Stimulated activated CD8-positive, alpha-beta memory T cell treated with anti-CD3 and anti-CD28 coated beads, Interleukin-15, amount 100 ng/mL, for 48 hours (primary cell): ENCODE measurements at regions not wholly inside any gene's neighbourhood (a gene's known extent, or its start where the extent isn't known, plus 50 kb on each side); places are given as distances from the start of the nearest gene placed in this dataset.

Experiments used
- DNase-seq, 2 donors: peaks; one replicate each; pipeline ENCODE4 v3.0.0-alpha.2; 2020; ENCODE audit warnings: low read depth in 2 of 2

GRCh38 chr6:102313699-102314098, 920.2 kb downstream of the GRIK2 start:
- no peak for DNase-seq

DNA sequence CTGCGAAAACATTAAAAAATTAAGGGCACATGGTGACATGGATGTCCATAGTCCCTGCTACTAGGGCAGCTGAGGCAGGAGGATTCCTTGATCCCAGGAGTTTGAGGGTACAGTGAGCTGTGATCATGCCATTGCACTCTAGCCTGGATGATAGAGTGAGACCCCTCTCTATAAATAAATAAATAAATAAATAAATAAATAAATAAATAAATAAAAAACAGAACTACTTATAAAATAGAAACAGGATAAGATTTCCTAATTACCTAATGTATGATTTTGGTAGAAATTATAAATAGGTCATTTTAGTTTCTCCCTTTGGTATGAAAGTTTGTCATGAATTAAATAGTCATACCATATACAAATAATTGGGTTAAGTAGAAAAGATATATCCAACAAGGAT, 916.2 kb downstream of the GRIK2 start:
- no peak for DNase-seq

DNA sequence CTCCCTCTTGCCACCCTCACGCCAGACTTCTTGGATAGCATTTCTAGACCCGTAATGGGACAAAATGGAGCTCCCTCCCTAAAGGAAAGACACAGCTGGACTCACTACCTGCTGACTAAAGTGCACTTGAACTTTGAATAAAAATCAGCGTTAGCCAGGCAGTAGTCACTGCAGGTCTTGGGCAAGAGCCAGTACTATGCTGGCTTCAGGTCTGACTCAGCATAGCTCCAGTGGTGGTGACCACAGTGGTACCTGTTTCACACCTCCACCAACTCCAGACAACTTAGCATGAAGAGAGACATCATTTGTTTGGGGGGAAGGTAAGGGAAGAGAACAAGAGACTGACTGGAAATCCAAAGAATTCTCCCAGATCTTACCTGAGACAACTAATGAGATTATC, 906.8 kb downstream of the GRIK2 start:
- no peak for DNase-seq

DNA sequence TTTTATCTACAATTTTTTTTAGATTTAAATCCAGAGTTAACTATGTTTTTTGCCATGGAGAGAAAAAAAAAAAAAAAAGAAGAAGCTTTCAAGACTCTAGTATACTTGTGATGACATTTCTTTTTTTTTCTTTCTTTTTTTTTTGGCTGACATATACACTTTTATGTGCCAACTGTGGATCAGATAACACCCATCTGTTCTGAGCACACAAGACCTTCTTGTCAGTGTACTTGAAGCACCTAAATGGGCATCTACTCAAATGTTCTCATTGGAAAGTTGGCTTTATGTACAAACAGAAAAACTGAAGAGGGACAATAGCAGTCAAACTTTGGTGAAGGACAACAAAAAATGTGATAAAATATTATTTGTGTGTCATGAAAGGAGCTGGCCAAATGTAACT, 904.5 kb downstream of the GRIK2 start:
- no peak for DNase-seq
